ENCODE measurements at regions not wholly inside any gene's neighbourhood (a gene's known extent, or its start where the extent isn't known, plus 50 kb on each side); places are given as distances from the start of the nearest gene placed in this dataset.
"Not testable (repeated sequence)": the region's sequence is repeated elsewhere in the genome, so short reads cannot be mapped to it uniquely, and the experiment has no call there.

DNA sequence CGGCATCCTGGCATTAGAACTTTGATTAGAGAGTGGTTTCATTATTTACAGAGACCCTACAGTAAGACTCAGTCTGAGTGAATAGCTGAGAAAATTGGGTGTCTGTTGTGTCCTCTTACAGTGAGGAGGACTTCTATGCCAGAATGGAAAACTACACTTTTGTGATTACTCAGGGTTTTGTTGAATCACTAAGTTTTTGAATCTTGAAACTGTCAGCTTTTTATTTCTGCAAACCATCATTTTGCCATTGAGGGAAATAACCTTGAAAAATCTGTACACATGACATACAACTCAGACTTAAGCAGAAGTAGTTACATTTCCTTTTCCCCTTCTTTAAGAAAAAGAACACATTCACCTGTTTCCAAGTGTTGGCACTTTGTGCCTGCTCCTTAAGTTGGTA is 117.6 kb upstream of the RASGEF1B start:
- DNase-seq (ENCODE audit: low read depth, low spot score): no peak
- Histone ChIP-seq H3K27ac (ENCODE audit: low read length) (no peak overlapping the region), H3K4me1 (ENCODE audit: control insufficient read depth, insufficient read depth, low read length) (no peaks in the 10 kb centered on the region), H3K9me3 (ENCODE audit: control insufficient read depth, insufficient read depth, low read depth, low read length) (no peaks in the 10 kb centered on the region), H3K36me3 (ENCODE audit: control insufficient read depth, insufficient read depth, low read length) (no peaks in the 10 kb centered on the region), H3K27me3 (ENCODE audit: control insufficient read depth, insufficient read depth, low read length) (no peaks in the 10 kb centered on the region), H3K4me3 (ENCODE audit: low read depth in 2 of 2, low read length in 2 of 2) (no peak overlapping the region)
- in situ Hi-C loops (cut with HindIII; ENCODE audit: low pct_unique_long_range_greater_than_20kb, low sequenced_read_pairs): no loop called here
- no TSS peak for BruUV-seq (replicated peaks)
- ChIA-PET POLR2A (interaction anchor here (0.5 kb wide), 1 partner anchor 110 kb away, joined by 4 read pairs; no protein-coding TSS in a partner anchor), CTCF (no interaction called here)
- TF ChIP-seq POLR2AphosphoS5 (IDR thresholded peaks at IDR 0.05; ENCODE audit: low read depth, low read length) (no peak), SIN3A (IDR thresholded peaks at IDR 0.05; ENCODE audit: borderline replicate concordance, insufficient read depth, low read depth, low read length) (no peak), TCF7L2 (IDR thresholded peaks at IDR 0.05; ENCODE audit: low read depth, low read length) (no peak)
- TF ChIP-seq, protein P1, sequence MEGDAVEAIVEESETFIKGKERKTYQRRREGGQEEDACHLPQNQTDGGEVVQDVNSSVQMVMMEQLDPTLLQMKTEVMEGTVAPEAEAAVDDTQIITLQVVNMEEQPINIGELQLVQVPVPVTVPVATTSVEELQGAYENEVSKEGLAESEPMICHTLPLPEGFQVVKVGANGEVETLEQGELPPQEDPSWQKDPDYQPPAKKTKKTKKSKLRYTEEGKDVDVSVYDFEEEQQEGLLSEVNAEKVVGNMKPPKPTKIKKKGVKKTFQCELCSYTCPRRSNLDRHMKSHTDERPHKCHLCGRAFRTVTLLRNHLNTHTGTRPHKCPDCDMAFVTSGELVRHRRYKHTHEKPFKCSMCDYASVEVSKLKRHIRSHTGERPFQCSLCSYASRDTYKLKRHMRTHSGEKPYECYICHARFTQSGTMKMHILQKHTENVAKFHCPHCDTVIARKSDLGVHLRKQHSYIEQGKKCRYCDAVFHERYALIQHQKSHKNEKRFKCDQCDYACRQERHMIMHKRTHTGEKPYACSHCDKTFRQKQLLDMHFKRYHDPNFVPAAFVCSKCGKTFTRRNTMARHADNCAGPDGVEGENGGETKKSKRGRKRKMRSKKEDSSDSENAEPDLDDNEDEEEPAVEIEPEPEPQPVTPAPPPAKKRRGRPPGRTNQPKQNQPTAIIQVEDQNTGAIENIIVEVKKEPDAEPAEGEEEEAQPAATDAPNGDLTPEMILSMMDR (IDR thresholded peaks at IDR 0.05): no peak
- TF ChIP-seq, protein P2, sequence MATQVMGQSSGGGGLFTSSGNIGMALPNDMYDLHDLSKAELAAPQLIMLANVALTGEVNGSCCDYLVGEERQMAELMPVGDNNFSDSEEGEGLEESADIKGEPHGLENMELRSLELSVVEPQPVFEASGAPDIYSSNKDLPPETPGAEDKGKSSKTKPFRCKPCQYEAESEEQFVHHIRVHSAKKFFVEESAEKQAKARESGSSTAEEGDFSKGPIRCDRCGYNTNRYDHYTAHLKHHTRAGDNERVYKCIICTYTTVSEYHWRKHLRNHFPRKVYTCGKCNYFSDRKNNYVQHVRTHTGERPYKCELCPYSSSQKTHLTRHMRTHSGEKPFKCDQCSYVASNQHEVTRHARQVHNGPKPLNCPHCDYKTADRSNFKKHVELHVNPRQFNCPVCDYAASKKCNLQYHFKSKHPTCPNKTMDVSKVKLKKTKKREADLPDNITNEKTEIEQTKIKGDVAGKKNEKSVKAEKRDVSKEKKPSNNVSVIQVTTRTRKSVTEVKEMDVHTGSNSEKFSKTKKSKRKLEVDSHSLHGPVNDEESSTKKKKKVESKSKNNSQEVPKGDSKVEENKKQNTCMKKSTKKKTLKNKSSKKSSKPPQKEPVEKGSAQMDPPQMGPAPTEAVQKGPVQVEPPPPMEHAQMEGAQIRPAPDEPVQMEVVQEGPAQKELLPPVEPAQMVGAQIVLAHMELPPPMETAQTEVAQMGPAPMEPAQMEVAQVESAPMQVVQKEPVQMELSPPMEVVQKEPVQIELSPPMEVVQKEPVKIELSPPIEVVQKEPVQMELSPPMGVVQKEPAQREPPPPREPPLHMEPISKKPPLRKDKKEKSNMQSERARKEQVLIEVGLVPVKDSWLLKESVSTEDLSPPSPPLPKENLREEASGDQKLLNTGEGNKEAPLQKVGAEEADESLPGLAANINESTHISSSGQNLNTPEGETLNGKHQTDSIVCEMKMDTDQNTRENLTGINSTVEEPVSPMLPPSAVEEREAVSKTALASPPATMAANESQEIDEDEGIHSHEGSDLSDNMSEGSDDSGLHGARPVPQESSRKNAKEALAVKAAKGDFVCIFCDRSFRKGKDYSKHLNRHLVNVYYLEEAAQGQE (IDR thresholded peaks at IDR 0.05; ENCODE audit: insufficient read depth in 1 of 2, low read depth in 2 of 2, low read length in 1 of 2): no peak
- no peak for ATAC-seq
- intact Hi-C loops (cut with micrococcal nuclease; ENCODE audit: unreplicated experiment): no loop called here

DNA sequence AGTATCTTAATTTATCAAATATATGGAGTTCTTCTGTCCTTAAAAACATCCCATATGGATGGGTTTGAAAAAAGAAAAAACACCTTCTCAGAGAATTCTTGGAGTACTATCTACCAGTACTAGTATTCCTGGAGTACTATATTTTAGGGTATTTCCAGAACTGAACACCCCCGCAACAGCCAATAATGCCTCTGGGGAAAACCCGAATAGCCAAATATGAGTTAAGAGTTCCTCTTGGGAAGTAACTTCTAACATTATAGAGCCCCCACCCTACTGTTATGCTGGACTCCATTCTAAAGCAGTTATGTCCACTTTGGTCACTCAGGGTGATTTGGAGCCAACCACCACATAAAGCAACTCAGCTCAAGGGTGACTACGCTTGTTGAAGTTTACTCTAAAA is 115.0 kb upstream of the RASGEF1B start:
- DNase-seq (ENCODE audit: low read depth, low spot score) (no peak), ATAC-seq (no peak)
- Histone ChIP-seq H3K27ac (ENCODE audit: low read length) (no peak overlapping the region), H3K9me3 (ENCODE audit: control insufficient read depth, insufficient read depth, low read depth, low read length) (no peaks in the 10 kb centered on the region), H3K4me3 (ENCODE audit: low read depth in 2 of 2, low read length in 2 of 2) (no peak overlapping the region), H3K4me1 (ENCODE audit: control insufficient read depth, insufficient read depth, low read length) (no peaks in the 10 kb centered on the region), H3K36me3 (ENCODE audit: control insufficient read depth, insufficient read depth, low read length) (no peaks in the 10 kb centered on the region), H3K27me3 (ENCODE audit: control insufficient read depth, insufficient read depth, low read length) (no peaks in the 10 kb centered on the region)
- POLR2A ChIA-PET: no interaction called here
- TF ChIP-seq SIN3A (IDR thresholded peaks at IDR 0.05; ENCODE audit: borderline replicate concordance, insufficient read depth, low read depth, low read length) (no peak), POLR2AphosphoS5 (IDR thresholded peaks at IDR 0.05; ENCODE audit: low read depth, low read length) (no peak), TCF7L2 (IDR thresholded peaks at IDR 0.05; ENCODE audit: low read depth, low read length) (no peak)
- TF ChIP-seq, protein P1 (IDR thresholded peaks at IDR 0.05): no peak
- TF ChIP-seq, protein P2 (IDR thresholded peaks at IDR 0.05; ENCODE audit: insufficient read depth in 1 of 2, low read depth in 2 of 2, low read length in 1 of 2): no peak
- CTCF ChIA-PET: no interaction called here
- in situ Hi-C loops (cut with HindIII; ENCODE audit: low pct_unique_long_range_greater_than_20kb, low sequenced_read_pairs): no loop called here
- BruUV-seq (replicated peaks): no TSS peak
- intact Hi-C loops (cut with micrococcal nuclease; ENCODE audit: unreplicated experiment): no loop called here

DNA sequence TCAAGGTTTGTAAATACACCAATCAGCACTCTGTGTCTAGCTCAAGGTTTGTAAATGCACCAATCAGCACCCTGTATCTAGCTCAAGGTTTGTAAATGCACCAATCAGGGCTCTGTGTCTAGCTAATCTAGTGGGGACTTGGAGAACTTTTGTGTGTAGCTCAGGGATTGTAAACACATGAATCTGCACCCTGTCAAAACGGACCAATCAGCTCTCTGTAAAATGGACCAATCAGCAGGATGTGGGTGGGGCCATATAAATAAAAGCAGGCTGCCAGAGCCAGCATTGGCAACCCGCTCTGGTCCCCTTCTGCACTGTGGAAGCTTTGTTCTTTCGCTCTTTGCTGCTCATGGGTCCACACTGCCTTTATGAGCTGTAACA is 109.3 kb upstream of the RASGEF1B start:
- H3K27me3 ChIP-seq (ENCODE audit: control insufficient read depth, insufficient read depth, low read length); CTCF ChIA-PET; intact Hi-C loops (cut with micrococcal nuclease; ENCODE audit: unreplicated experiment); DNase-seq (ENCODE audit: low read depth, low spot score); H3K4me1 ChIP-seq (ENCODE audit: control insufficient read depth, insufficient read depth, low read length); ATAC-seq; H3K36me3 ChIP-seq (ENCODE audit: control insufficient read depth, insufficient read depth, low read length); H3K9me3 ChIP-seq (ENCODE audit: control insufficient read depth, insufficient read depth, low read depth, low read length); H3K27ac ChIP-seq (ENCODE audit: low read length); POLR2A ChIA-PET; H3K4me3 ChIP-seq (ENCODE audit: low read depth in 2 of 2, low read length in 2 of 2); BruUV-seq (replicated peaks); in situ Hi-C loops (cut with HindIII; ENCODE audit: low pct_unique_long_range_greater_than_20kb, low sequenced_read_pairs): not testable (repeated sequence)

All from Panc1 (cell line).